Activated CD4-positive, alpha-beta T cell treated with anti-CD3 and anti-CD28 coated beads, Interleukin-10, Interleukin-2, amounts not matched to agents 100 ng/mL and 50 ng/mL, durations not matched to agents 16 hours and 8 hours (primary cell): ENCODE measurements at regions not wholly inside any gene's neighbourhood (a gene's known extent, or its start where the extent isn't known, plus 50 kb on each side); places are given as distances from the start of the nearest gene placed in this dataset.

ENCODE experiments used
- DNase-seq: peaks from one replicate; pipeline ENCODE4 v3.0.0-alpha.2; 2020

- DNase-seq: no peak
These were observed 246.0 kb upstream of the LRRN1 start for GRCh38 chr3:3553236-3553635.

DNA sequence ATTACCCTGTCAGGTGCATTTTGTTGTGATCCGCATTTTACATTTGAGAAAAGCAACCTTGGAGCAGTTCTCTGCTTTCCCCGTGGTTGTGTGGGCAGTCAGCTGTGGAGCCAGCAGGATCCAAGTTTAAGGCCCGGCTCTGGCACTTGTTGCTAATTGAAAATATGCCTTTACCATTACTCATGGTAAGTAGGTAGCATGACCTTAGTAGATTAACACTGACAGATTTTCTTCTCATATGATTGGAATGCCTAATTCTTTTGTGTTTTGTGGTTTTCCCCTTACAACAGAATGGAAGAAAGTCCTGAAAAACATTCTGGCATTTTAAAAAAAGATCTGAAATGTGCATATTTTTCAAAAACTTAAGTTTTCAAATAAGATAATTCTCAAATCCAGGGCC, 246.5 kb upstream of the LRRN1 start:
- no peak for DNase-seq

- DNase-seq: no peak
These were observed 247.2 kb upstream of the LRRN1 start for GRCh38 chr3:3551981-3552380.

DNA sequence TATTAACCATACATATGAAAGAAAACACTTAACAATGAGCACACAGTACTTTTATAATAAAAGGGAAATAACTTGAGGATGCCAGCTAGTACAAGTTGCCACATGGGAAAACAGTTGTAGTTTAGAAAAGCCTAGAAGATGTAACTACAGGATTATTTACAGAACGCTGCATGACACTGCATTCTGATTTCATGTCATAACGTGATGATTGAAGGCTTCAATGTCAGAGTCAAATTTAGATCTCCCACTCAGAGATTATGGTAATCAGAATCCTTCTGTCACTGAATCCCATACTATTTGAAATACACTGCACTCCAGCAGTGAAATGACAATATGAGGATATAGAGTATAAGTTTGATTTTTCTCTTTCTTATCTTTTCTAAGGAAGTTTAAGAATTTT, 253.9 kb upstream of the LRRN1 start:
- DNase-seq: no peak

- no peak for DNase-seq
These were observed 260.8 kb upstream of the LRRN1 start for GRCh38 chr3:3538451-3538850.

DNA sequence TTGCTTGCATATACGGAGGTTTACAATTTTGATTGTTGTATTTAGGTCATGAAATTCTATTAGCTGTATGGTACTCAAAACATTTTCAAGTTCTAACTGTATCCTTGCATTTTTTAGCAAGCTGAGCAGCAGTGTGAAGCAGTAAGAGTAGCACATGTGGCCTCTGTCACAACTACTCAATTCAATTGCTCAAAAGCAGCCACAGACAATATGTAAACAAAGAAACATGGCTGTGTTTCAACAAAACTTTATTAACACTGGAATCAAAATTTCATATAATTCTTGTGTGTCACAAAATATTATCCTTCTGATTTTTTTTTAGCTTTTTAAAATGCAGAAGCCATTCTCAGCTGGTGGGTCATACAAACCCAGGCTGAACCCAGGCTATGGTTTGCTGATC, 266.7 kb upstream of the LRRN1 start:
- no peak for DNase-seq

- DNase-seq: no peak
These were observed 267.8 kb upstream of the LRRN1 start for GRCh38 chr3:3531476-3531875.

GRCh38 chr3:3519266-3519665, 280.0 kb upstream of the LRRN1 start:
- DNase-seq: no peak

GRCh38 chr3:3516996-3517395, 282.2 kb upstream of the LRRN1 start:
- no peak for DNase-seq

DNA sequence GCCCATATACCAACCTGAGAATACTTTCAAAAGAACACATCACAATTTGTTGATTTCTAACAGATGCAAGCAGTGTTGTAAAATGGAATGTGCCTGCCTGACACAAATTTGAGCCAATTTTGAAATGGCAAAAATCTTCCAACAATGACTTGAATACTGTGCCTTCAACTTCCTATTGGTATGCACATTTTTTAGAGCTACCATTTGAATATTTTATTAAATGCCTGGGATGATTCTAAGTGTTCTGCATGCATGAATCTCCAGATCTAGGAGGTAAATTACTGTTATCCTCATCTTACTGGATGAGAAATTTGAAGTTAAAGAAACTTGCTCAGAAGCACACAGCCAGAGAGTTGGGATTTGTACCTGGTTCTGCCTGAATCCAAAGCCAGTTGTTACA, 282.8 kb upstream of the LRRN1 start:
- DNase-seq: no peak

DNA sequence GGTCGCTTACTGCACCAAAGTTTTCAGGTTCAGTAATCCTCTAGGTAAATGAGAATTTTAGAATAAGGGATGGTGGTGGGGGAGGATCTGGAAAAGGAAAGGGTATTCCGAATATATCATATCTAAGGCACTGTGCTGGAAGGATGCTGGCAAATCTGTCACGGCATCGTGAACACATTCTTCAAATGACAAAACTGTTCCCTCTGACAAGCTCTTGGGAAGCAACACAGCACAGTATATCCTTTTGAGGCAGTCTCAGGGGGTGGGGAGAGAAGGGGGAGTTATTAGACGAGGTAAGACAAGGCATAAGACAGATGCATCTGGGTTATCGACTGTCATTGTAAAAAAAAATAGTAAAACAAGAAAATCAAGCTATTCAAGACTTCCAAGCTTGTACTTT, 289.6 kb upstream of the LRRN1 start:
- DNase-seq: no peak

- DNase-seq: no peak
These were observed 294.5 kb upstream of the LRRN1 start for GRCh38 chr3:3504686-3505085.

- no peak for DNase-seq
These were observed 295.8 kb upstream of the LRRN1 start for GRCh38 chr3:3503411-3503810.

- DNase-seq: no peak
These were observed 299.2 kb upstream of the LRRN1 start for GRCh38 chr3:3499987-3500386.

GRCh38 chr3:3499012-3499562, 300.1 kb upstream of the LRRN1 start:
- DNase-seq: no peak

DNA sequence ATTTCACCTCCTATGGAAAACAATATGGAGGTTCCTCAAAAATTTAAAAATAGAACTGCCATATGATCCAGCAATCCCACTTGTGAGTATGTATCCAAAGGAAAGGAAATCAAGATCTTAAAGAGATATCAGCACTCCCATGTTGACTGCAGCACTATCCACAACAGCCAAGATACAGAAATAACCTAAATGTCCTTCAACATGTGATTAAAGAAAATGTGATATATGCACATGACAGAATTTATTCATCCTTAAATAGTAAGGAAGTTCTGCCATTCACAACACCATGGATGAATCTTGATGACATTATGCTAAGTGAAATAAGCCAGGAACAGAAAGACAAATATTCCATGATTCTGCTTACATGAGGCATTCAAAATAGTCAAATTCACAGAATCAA, 303.6 kb upstream of the LRRN1 start:
- no peak for DNase-seq

DNA sequence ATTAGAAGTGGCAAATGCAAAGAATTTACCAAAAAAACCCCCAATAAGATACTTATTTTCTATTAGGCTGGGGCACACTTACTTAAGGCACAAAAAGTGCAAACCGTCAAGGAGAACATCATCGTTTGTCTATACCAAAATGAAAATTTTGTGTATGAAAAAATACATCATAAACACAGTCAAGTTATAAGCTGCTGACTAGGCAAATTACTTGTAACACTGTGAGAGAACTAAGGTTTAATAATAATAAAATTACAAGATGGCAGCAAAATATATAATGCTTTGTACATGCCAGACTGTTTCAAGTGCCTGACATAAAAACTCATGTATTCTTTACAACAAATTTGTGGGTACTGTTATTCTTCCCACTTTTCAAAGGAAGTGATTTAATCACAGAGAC, 297.2 kb upstream of the CRBN start:
- no peak for DNase-seq

DNA sequence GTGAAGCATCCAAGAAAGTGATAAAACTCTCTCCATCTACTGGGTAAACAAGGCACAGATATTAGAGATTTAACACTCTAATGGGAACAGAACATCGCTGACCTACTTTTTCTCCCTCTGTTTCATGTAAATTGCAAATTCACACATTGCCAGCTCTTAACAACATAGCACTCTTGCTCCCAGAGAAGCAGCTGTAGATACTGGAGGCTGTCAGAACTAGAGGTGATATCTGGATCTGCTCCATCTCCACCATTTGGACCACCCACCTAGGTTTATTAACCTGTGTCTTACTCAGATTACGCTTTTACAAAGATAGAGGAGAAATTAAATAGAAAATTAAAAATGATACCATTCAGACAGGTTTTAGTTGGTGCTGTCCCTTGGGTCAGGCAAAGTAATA, 289.1 kb upstream of the CRBN start:
- no peak for DNase-seq

DNA sequence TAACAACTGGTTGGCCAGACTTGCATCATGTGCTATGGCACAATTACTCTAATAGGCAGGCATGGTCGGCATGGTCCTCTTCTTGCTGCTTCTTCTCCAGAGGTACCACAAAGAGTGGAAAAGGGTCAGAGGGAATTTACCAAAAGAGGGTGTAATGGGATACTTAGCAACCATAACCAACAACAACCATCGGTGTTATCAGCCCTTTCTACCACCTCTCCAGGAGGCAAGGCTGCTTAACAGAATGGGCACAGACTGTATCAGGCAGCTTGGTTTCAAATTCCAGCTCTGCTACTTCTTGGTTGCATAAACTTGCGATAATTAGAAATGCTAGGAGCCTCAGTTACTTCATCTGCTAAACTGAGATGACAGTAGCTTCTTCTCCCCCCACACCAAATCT, 284.6 kb upstream of the CRBN start:
- DNase-seq: no peak

GRCh38 chr3:3461317-3461716, 281.8 kb upstream of the CRBN start:
- no peak for DNase-seq

GRCh38 chr3:3448468-3448867, 269.0 kb upstream of the CRBN start:
- DNase-seq: no peak

- no peak for DNase-seq
These were observed 268.1 kb upstream of the CRBN start for GRCh38 chr3:3447641-3448040.

DNA sequence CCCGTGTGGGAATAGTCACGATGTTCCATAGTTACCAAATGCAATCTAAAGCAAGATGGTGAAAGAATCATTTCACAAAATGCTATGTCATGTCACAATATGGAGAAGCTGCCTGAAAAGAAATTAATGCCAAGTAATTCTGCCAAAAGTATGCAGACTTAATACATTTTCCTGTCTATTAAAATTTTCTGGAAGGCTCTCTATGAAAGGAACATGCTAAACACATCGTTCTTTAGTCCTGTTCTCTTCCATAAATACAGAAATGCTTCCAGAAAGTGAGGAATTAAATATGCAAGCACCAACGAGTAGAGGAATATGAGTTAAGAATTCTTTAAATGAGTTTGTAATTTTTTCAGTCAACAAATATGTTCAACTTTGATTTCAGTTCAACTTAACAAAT, 266.8 kb upstream of the CRBN start:
- DNase-seq: no peak

DNA sequence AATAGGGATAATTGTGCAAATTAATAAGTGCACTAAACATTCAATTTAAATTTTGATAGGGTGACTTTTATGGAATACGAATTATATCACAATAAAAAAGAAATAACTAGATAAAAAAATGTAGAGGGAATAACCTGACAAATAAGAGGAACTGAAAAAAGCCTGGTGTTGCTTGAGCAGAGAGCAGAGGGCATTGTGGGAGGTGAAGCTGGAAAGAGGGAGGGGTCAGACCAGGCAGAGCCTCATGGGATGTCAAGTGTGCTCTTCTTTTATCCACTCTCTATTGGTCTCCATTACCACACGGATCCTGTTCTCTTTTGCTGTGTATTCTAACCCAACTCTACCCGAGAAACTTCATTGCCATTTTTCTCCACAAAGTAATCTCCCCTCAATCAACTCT, 264.0 kb upstream of the CRBN start:
- no peak for DNase-seq

DNA sequence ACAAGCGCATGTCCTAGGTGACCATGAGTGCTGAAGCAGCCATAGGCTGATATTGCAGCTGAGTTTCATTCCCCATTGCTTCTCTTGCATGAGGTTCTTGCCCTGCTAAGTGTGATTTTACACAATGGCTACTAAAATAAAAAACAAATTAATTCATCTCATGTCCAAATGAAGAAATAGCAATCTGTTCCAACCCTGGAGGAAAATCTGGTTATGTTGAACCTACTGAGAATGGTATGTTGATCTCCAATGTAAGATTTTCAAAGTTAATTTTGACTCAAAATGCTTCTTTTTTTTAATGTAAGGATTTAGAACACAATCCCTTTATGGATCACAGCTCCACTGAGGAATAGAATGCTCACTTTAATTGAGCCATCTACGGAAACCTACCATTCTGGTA, 254.2 kb upstream of the CRBN start:
- DNase-seq: no peak

DNA sequence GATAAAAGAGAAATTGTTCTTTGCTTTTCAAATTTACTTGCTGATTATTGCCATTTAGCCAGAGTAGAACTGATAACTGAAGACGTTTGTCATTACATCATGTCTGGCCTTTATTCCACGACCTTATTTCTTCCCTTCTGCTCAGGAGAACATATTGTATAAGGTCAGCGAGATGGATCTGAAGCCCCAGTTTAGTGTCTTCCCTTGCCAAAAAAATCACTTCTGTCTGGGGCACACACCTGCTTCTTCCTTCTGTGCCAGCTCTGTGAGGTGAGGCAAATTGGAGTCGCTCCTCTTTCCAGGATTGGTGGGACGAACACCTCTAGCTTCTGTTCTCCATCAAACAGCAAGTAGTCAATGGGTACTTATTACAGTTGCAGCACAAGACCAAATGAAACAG, 250.3 kb upstream of the CRBN start:
- DNase-seq: no peak
